Calu3 (cell line): ENCODE measurements at regions not wholly inside any gene's neighbourhood (a gene's known extent, or its start where the extent isn't known, plus 50 kb on each side); places are given as distances from the start of the nearest gene placed in this dataset.

Source experiments
- BruUV-seq: library from RNA; stranded (reverse); fragments of 400-500 nt; replicated peaks from 2 replicates; lab custom pipeline; 2021; lab: Mats Ljungman, UMichigan
- CTCF ChIA-PET: fragments of 300-600 bp; sonication (Branson Sonifier 250); formaldehyde crosslinking; loops from one replicate; lab custom pipeline; 2022; ENCODE audit warnings: antibody characterized with exemption; lab: Charles Lee
- DNase-seq: peaks from one replicate; pipeline ENCODE4 v3.0.0; 2022
- H3K27ac Mint-ChIP-seq: one replicate; pipeline ENCODE4 v1.8.0; 2022; ENCODE audit warnings: mixed read lengths; ENCODE audit not compliant: unreplicated experiment
- H3K27me3 Mint-ChIP-seq: one replicate; pipeline ENCODE4 v1.8.0; 2022; ENCODE audit warnings: mixed read lengths; ENCODE audit not compliant: unreplicated experiment
- H3K36me3 Mint-ChIP-seq: one replicate; pipeline ENCODE4 v1.8.0; 2022; ENCODE audit warnings: mild to moderate bottlenecking, moderate library complexity, mixed read lengths; ENCODE audit not compliant: insufficient read depth, unreplicated experiment
- H3K4me1 Mint-ChIP-seq: one replicate; pipeline ENCODE4 v1.8.0; 2022; ENCODE audit warnings: mild to moderate bottlenecking, low read depth, mixed read lengths; ENCODE audit not compliant: unreplicated experiment
- H3K4me3 Mint-ChIP-seq: one replicate; pipeline ENCODE4 v1.8.0; 2022; ENCODE audit warnings: mild to moderate bottlenecking, low read depth, moderate library complexity, mixed read lengths; ENCODE audit not compliant: unreplicated experiment
- H3K9me3 Mint-ChIP-seq: one replicate; pipeline ENCODE4 v1.8.0; 2022; ENCODE audit warnings: low read depth, mixed read lengths; ENCODE audit not compliant: unreplicated experiment
- intact Hi-C: fragments of 100-400 bp; cut with micrococcal nuclease; formaldehyde crosslinking; loops from one replicate; pipeline ENCODE4 v1.10.0; 2022; ENCODE audit not compliant: unreplicated experiment
- TF ChIP-seq, protein P1 (sequence below): fragments of 200-600 bp; IDR thresholded peaks from one replicate; pipeline ENCODE4 v1.8.0; 2022; ENCODE audit warnings: antibody characterized with exemption; ENCODE audit not compliant: unreplicated experiment

DNA sequence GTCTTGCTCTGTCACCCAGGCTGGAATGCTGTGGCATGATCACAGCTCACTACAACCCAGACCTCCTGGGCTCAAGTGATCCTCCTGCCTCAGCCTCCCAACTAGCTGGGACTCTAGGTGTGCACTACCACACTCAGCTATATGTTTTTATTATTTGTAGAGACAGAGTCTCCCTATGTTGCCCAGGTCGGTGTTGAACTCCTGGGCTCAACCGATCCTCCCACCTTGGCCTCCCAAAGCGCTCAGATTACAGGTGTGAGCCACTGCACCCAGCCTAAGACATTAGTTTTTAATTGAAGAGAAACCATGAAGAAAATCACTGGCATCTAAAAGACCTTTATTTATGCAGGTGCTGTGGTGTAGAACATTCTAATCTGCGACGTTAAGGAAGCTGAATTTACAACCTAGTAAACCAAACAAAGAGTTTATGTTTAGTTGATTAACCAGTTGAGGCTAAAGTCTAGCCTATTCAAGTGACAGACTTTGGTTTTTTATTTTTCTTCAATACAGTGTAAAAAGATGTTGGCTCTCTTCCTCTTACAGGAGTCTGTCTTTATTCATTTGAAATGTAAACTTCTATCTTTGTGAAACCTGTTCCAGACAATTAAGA lies 52.5 kb upstream of the NBL1 start:
- Mint-ChIP-seq H3K27ac (no peak overlapping the region), H3K9me3 (no peaks in the 10 kb centered on the region), H3K27me3 (no peaks in the 10 kb centered on the region), H3K36me3 (peaks cover 12% of the 10 kb centered on the region), H3K4me1 (peaks cover 7% of the 10 kb centered on the region), H3K4me3 (no peak overlapping the region)
- no TSS peak for BruUV-seq
- intact Hi-C loops: no loop called here
- TF ChIP-seq, protein P1, sequence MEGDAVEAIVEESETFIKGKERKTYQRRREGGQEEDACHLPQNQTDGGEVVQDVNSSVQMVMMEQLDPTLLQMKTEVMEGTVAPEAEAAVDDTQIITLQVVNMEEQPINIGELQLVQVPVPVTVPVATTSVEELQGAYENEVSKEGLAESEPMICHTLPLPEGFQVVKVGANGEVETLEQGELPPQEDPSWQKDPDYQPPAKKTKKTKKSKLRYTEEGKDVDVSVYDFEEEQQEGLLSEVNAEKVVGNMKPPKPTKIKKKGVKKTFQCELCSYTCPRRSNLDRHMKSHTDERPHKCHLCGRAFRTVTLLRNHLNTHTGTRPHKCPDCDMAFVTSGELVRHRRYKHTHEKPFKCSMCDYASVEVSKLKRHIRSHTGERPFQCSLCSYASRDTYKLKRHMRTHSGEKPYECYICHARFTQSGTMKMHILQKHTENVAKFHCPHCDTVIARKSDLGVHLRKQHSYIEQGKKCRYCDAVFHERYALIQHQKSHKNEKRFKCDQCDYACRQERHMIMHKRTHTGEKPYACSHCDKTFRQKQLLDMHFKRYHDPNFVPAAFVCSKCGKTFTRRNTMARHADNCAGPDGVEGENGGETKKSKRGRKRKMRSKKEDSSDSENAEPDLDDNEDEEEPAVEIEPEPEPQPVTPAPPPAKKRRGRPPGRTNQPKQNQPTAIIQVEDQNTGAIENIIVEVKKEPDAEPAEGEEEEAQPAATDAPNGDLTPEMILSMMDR: no peak
- no peak for DNase-seq
- CTCF ChIA-PET: interaction anchor here (0.7 kb wide), 1 partner anchor 35 kb away, joined by 5 read pairs; no protein-coding TSS in a partner anchor

DNA sequence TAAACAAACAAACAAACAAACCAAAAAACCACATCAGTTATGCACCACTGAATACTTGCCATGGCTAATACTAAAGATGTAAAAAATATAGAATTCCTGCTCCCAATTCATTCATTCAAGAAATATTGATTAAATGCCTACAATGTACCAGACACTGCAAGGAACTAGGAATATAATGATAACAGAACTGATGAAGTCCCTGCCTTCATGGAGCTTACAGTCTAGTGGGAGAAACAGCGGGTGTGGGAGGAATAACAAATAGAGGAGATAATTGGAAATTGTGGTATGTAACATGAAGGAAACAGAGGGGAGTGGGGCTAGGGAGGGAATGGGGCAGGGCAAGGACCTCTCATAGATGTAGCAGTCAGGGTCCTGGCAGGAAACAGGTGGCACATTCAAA lies 58.6 kb upstream of the NBL1 start:
- H3K9me3 Mint-ChIP-seq: no peaks in the 10 kb centered on the region
- CTCF ChIA-PET: no interaction called here
- no peak overlapping the region for H3K4me3 Mint-ChIP-seq
- no peak for DNase-seq
- BruUV-seq: no TSS peak
- no peaks in the 10 kb centered on the region for H3K27me3 Mint-ChIP-seq
- intact Hi-C loops: loop anchor here (10.0 kb wide), 1 partner anchor 191 kb away; no protein-coding TSS in a partner anchor
- H3K27ac Mint-ChIP-seq: no peak overlapping the region
- TF ChIP-seq, protein P1: no peak
- H3K36me3 Mint-ChIP-seq: no peaks in the 10 kb centered on the region
- no peaks in the 10 kb centered on the region for H3K4me1 Mint-ChIP-seq

DNA sequence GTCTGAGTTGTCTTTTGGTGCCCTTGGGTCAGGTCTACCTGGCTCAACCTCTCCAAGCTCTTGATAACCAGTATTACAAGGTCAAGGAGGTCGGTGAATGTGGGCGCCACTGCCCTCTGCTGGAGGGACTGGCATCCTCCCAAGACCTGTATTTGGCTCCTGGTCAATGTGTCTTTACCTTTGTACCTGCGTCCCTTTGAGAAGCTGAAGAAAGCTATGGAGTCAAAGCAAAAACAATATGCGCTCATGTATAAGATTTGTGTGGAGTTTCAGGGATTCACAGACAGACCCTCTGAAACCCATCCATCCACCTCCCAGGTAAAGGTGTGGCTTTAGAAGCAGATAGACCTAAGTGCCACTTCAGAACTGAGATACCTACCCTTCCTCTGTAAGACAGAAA lies 61.8 kb upstream of the NBL1 start:
- CTCF ChIA-PET: interaction anchor here (1.1 to 1.2 kb wide), 2 partner anchors 57 to 240 kb away, joined by 3 read pairs; no protein-coding TSS in a partner anchor
- Mint-ChIP-seq H3K4me3 (no peak overlapping the region), H3K9me3 (no peaks in the 10 kb centered on the region), H3K4me1 (no peaks in the 10 kb centered on the region), H3K27ac (no peak overlapping the region), H3K36me3 (no peaks in the 10 kb centered on the region), H3K27me3 (peaks cover 14% of the 10 kb centered on the region)
- BruUV-seq: no TSS peak
- TF ChIP-seq, protein P1: no peak
- intact Hi-C loops: loop anchor here (10.0 kb wide), 1 partner anchor 188 kb away; no protein-coding TSS in a partner anchor
- peak; percentile 59 for DNase-seq

DNA sequence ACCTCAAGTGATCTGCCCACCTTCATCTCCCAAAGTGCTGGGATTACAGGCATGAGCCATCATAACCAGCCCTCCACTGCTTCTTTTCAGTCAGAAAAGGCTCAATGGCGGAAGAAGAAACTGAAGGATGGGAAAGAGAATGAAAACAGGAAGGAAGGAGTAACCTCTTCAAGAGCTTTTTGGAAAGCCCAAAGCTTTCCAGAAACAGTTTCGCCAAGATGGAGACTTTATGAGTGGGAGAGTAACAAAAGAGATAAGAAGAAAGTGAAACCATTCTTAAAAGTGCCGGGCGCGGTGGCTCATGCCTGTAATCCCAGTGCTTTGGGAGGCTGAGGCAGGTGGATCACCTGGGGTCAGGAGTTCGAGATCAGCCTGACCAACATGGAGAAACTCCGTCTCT lies 62.7 kb upstream of the NBL1 start:
- intact Hi-C loops: loop anchor here (10.0 kb wide), 1 partner anchor 187 kb away; no protein-coding TSS in a partner anchor

More for the DNA sequence above, 62.7 kb upstream of the NBL1 start:
- Mint-ChIP-seq H3K4me1 (no peaks in the 10 kb centered on the region), H3K36me3 (no peaks in the 10 kb centered on the region), H3K9me3 (no peaks in the 10 kb centered on the region), H3K4me3 (no peak overlapping the region), H3K27me3 (peaks cover 14% of the 10 kb centered on the region), H3K27ac (no peak overlapping the region)
- TF ChIP-seq, protein P1: no peak
- no TSS peak for BruUV-seq
- no peak for DNase-seq
- CTCF ChIA-PET: no interaction called here
